ENCODE measurements at regions not wholly inside any gene's neighbourhood (a gene's known extent, or its start where the extent isn't known, plus 50 kb on each side); places are given as distances from the start of the nearest gene placed in this dataset.

- H3K23ac ChIP-seq (ENCODE audit: low read depth, low read length) = no peak overlapping the region
- H2AFZ ChIP-seq (replicated peaks; ENCODE audit: low read length, poor library complexity) = no peak overlapping the region
- in situ Hi-C loops (cut with MboI; ENCODE audit: low sequenced_read_pairs) = no loop called here
- H3K9ac ChIP-seq (ENCODE audit: low read depth, low read length) = no peak overlapping the region
- no peak overlapping the region for H3K4ac ChIP-seq (ENCODE audit: low read depth, low read length)
- H4K91ac ChIP-seq (ENCODE audit: insufficient read depth, low read depth, low read length) = no peak overlapping the region
- ChIA-PET POLR2A (ENCODE audit: unreplicated experiment) (no interaction called here), CTCF (no interaction called here)
- ATAC-seq (ENCODE audit: low read depth) = no peak
- no TSS peak for BruUV-seq (replicated peaks)
- no peak overlapping the region for H2BK5ac ChIP-seq (ENCODE audit: low read depth, low read length, poor library complexity, severe bottlenecking)
- H3K4me2 ChIP-seq (ENCODE audit: low read depth, low read length) = no peak overlapping the region
- no peaks in the 10 kb centered on the region for H3K9me3 ChIP-seq (ENCODE audit: control insufficient read depth, insufficient read depth, low read length)
- H4K5ac ChIP-seq (ENCODE audit: low read depth, low read length) = no peak overlapping the region
- H4K8ac ChIP-seq (ENCODE audit: low read depth in 2 of 2, low read length in 2 of 2) = no peak overlapping the region
- no CpG with 5 or more reads among the region's 1 CpG for WGBS, 2 experiments (ENCODE audit: extremely low coverage in 2 of 2, insufficient read length in 1 of 2)
- H2BK15ac ChIP-seq (ENCODE audit: low read depth, low read length) = no peak overlapping the region
- H3K18ac ChIP-seq (ENCODE audit: low read depth, low read length) = no peak overlapping the region
- TF ChIP-seq RFX5 (IDR thresholded peaks at IDR 0.05; ENCODE audit: low read depth, low read length) (no peak), CTCF (conservative IDR thresholded peaks at IDR 0.05; ENCODE audit: low read depth, low read length) (no peak), FOS (IDR thresholded peaks at IDR 0.05; ENCODE audit: low read depth, low read length) (no peak), RAD21 (IDR thresholded peaks at IDR 0.05; ENCODE audit: low read length) (no peak), NFE2L2 (IDR thresholded peaks at IDR 0.05; ENCODE audit: low read depth, low read length) (no peak), RCOR1 (IDR thresholded peaks at IDR 0.05; ENCODE audit: insufficient replicate concordance, low read length) (no peak), POLR2A (IDR thresholded peaks at IDR 0.05; ENCODE audit: low read depth, low read length) (no peak), BHLHE40 (IDR thresholded peaks at IDR 0.05; ENCODE audit: low read depth, low read length) (no peak), MAZ (IDR thresholded peaks at IDR 0.05; ENCODE audit: borderline replicate concordance, low read depth, low read length) (no peak), CEBPB (IDR thresholded peaks at IDR 0.05; ENCODE audit: low read depth, low read length) (no peak), ELK1 (IDR thresholded peaks at IDR 0.05; ENCODE audit: borderline replicate concordance, low read depth, low read length) (no peak)
- peaks cover 48% of the 10 kb centered on the region for H3K27me3 ChIP-seq (ENCODE audit: control insufficient read depth, insufficient read depth, low read length)
- H3K14ac ChIP-seq (replicated peaks; ENCODE audit: low read depth, low read length) = no peak overlapping the region
- intact Hi-C loops (cut with micrococcal nuclease) = no loop called here
- H2BK120ac ChIP-seq (ENCODE audit: low read depth, low read length) = no peak overlapping the region
- H3K56ac ChIP-seq (ENCODE audit: extremely low read depth, insufficient read depth, low read length) = no peak overlapping the region
- no peaks in the 10 kb centered on the region for H3K9me1 ChIP-seq (ENCODE audit: insufficient read depth, low read length)
- no peak overlapping the region for H3K4me3 ChIP-seq (ENCODE audit: insufficient read depth, low read depth, low read length)
- H3K27ac ChIP-seq (ENCODE audit: insufficient read depth, low read length) = no peak overlapping the region
- dilution Hi-C loops (cut with HindIII; ENCODE audit: low sequenced_read_pairs, unreplicated experiment) = no loop called here
- no peaks in the 10 kb centered on the region for H3K79me1 ChIP-seq (ENCODE audit: low read depth in 1 of 2, low read length in 2 of 2)
- no peak overlapping the region for H2BK20ac ChIP-seq (ENCODE audit: low read depth, low read length)
- H2AK9ac ChIP-seq (replicated peaks; ENCODE audit: low read depth, low read length, poor library complexity) = no peak overlapping the region
- no peak for DNase-seq
- no peak overlapping the region for H2AK5ac ChIP-seq (ENCODE audit: low read depth, low read length)
- H3K4me1 ChIP-seq (ENCODE audit: control insufficient read depth, insufficient read depth, low read length) = peaks cover 6% of the 10 kb centered on the region
- H4K20me1 ChIP-seq (ENCODE audit: insufficient read depth, low read length) = no peaks in the 10 kb centered on the region; the same call in 1 of the 2 replicates
- no peaks in the 10 kb centered on the region for H3K36me3 ChIP-seq (ENCODE audit: control insufficient read depth, insufficient read depth, low read length)
Measured at GRCh38 chr6:41448256-41448655, 97.9 kb upstream of the FOXP4 start.

Data from IMR-90 (cell line).